ENCODE measurements at regions not wholly inside any gene's neighbourhood (a gene's known extent, or its start where the extent isn't known, plus 50 kb on each side); places are given as distances from the start of the nearest gene placed in this dataset.

- no peak for DNase-seq (ENCODE audit: low spot score)
These were observed 130.9 kb downstream of the PAX1 start for GRCh38 chr20:21836346-21836745.

DNA sequence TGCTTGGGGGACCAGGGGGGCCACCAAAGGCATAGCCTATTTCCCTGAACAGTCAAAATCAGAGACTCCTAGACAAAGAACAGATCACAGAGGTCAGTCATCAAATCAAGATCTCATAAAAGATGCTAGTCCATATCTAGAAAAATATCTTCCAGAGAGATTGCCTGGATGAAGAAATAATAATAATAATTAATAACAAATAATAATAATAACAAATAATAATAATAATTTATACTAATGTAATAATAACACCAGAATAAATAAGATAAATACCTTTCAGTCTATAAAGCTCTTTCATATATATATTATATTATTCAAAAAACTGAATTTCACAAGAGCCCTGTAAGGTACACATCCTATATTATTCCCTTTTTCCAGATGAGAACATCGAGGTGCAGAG lies 129.6 kb downstream of the PAX1 start:
- no peak for DNase-seq (ENCODE audit: low spot score)

DNA sequence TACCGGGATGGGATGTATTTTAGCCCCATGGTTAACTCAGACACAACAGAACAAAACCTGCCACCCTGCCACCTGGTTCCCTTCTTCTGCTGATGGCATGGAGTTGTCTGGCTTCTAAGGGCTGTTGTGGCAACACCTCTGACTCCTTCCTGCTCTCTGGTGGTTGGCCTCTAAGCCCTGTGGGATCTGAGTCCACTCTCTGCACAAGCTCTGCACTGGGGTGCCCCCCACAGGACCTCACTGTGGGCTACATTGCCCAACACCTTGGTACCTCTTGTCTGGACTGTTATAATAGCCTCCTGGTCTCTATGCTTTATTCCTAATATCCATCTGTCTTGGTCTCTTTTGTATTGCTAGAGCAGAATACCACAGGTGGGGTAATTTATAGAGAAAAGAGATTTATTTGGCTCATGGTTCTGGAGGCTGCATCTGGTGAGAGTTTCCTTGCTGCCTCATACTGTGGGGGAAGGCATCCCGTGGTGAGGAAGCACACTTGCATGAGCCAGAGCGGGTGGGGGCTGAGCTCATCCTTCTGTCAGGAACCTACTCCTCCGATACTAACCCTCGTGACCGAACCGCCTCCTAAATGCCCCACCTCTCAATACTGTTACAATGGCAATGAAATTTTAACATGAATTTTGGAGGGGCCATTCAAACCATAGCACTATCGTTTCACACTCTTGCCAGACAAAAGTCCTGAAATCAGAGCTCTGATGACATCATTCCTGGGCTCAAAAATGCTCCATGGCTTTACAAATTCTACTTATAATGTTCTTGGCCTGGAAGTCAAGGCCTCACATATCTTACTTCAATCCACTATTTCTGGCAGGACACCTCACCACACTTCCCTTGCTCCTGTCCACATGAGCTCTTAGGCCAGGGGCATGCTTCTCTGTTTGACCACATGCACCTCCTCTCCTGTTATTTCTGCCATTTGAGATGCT lies 127.2 kb downstream of the PAX1 start:
- DNase-seq (ENCODE audit: low spot score), result no peak

GRCh38 chr20:21826976-21827375 lies 121.5 kb downstream of the PAX1 start:
- DNase-seq (ENCODE audit: low spot score), result no peak

DNA sequence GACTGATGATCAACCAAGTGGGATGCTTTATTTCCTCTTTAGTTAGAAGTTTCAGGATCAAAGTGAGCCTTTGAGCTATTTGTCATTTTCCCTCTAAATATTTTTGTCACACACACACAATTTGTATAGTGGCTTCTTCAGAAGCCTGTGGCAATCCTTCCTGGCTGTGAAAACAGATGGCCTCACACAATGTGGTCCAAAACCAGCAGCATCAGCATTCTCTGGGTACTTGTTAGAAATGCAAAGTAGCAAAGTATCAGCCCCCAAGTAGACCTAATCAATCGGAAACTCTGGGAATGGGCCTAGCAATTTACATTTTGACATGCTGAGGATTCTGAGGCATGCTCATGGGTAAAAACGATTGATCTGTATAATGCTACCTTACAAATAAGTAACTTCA lies 115.9 kb downstream of the PAX1 start:
- no peak for DNase-seq (ENCODE audit: low spot score)

DNA sequence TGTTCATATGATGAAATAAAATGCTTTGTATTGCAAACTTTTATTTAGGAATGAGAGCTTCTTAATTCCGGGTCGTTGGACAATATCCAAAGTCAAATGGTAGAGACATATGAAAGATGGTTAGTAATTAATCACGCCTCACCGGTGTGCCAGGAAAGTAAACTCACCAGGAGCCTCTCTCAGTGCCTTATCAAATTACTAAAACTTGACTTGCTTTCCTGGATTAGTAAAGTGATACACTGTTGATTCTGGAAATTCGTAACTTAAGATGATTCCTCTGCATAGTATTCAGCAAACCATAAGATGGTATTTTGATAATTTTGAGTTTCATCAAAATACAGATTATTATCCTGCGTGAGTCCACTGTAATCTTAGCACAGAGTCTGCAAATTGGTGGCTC lies 115.2 kb downstream of the PAX1 start:
- no peak for DNase-seq (ENCODE audit: low spot score)

GRCh38 chr20:21820045-21820444 lies 114.6 kb downstream of the PAX1 start:
- no peak for DNase-seq (ENCODE audit: low spot score)

DNA sequence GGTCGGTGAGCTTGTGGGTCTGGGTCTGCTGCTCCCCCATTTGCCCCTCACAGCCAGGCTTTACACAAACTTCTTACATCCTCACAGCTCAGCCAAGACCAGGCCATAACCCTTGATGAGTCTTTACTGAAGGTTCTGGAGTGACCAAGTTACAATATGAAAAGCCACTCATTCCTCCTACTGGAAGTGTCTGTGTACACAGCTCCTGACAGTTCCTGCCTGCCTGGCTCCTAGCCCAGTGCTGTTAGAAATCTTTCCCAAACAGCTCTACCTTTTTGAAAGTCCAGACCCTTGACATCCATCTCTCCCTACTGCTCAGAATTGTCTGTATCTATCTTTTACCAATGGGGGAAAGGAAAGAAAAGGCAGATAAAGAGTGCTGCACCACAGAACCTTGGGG lies 106.9 kb downstream of the PAX1 start:
- no peak for DNase-seq (ENCODE audit: low spot score)

DNA sequence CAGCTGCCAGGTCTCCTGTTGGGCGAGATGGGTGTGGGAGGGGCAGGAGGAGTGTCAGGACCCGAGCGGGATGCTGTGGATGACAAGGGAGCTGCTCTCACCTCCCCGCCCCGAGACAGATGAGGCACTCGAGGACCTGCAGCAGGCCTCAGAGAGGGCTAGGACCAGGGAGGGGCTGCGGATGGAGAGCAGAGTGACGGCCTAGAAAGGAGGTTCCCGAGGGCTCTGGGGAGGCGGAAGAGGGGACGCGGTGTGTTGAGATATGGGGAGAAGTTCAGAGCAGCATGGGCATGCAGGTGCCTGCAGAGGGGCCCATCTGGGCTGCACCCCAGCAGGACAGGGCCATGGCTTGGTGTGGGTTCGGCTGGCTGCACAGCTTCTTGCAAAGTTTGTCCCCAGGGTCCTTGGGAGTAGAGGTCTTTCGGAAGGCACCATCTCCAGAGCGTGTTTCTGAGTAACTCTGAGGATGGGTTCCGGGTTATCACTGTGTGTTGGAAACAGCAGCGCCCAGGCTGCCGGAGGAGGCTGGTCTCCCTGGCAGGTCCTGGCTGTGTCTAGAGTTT lies 104.6 kb downstream of the PAX1 start:
- DNase-seq (ENCODE audit: low spot score), result no peak

DNA sequence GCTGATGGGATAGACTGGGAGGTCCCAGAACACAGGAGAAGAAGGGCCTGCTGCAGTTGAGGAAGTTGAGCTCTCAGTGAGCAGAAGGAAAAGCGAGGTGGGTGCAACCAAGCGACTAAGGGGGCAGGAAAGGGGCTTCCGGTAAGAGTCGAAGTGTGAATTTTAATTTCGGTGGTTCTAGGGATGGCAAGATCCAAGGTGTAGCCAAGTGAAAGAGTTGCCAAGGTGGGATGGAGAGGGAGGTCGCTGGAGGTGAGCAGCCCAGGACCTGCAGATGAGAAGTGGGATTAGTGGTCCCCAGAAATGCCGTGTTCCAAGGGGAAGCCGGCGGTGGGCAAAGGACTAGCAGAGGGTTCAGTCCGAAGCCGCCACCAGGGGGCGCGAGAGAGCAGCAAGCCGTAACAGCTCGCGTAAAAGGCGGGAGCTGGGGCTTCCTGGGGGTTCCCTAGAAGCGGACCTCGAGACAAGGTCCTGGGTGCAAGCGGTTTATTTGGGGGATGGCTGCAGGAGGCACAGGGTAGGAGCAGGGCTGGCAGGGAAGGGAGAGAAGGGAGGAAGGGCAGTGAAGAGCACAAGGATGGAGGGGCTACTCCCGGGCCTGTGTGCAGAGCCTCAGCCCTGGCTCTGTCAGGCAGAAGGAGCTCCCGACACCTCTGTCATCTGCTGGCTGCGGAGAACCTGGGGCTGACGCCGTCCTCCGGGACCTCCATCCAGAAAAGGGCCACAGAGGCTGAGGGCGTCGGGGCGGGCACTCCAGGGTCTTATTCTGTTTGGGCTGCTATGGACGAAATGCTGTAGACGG lies 103.6 kb downstream of the PAX1 start:
- DNase-seq (ENCODE audit: low spot score), result no peak

- no peak for DNase-seq (ENCODE audit: low spot score)
These were observed 102.7 kb downstream of the PAX1 start for GRCh38 chr20:21808139-21808538.

- no peak for DNase-seq (ENCODE audit: low spot score)
These were observed 99.3 kb downstream of the PAX1 start for GRCh38 chr20:21804802-21805201.

DNA sequence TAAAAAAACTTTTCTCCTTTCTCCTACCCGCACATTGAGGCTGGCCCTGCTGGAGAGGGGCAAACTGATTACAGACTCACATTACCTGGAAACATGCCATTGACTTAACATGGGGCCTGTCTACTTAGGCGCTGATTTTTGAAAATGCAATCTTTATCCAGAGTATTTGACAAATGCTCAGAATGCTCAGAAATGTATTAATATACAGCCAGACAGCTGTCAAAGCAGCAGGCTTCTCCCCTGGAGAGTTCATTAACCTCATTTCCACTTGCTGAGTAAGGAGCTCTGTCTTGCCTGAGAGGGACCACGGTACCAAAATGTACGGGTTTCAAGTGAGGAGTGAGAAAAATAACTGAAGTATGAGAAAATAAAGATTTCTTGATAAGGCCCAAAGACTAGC lies 95.7 kb downstream of the PAX1 start:
- DNase-seq (ENCODE audit: low spot score), result no peak

DNA sequence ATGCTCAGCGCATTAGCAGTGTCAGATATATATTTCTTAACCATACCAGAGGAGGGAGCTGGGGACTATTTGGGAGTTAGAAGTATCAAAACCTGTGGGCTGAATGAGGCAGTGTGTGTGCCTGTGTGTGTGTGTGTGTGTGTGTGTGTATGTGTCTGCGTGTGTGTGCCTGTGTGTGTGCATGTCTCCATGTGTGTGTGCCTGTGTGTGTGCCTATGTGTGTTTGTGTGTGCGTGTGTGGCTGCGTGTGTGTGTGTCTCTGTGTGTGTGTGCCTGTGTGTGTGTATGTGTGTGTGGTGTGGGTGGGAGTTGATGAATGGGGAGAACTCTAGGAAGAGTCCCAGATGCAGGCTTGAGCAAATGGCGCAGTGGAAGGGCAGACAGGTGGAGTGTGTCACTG lies 92.9 kb downstream of the PAX1 start:
- DNase-seq (ENCODE audit: low spot score), result no peak

DNA sequence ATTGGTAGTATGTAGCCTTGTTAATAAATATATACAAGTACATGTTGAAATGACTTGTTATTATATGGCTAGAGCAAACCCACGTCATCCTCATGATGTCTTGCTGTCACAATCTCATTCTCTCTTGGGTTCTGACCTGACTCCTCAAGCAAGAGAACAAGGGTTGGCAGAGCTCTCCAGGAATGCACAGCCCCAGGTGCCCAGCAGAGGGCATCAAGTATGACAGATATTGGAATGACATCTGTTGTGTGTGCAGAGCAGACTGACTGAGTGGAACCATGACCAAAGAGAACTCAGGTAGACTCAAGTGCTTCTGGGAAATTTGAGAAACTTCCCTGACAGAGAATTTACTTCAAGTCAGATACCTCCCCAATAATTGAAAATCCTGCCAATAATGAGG lies 90.6 kb downstream of the PAX1 start:
- no peak for DNase-seq (ENCODE audit: low spot score)

- no peak for DNase-seq (ENCODE audit: low spot score)
These were observed 82.6 kb downstream of the PAX1 start for GRCh38 chr20:21788082-21788481.

DNA sequence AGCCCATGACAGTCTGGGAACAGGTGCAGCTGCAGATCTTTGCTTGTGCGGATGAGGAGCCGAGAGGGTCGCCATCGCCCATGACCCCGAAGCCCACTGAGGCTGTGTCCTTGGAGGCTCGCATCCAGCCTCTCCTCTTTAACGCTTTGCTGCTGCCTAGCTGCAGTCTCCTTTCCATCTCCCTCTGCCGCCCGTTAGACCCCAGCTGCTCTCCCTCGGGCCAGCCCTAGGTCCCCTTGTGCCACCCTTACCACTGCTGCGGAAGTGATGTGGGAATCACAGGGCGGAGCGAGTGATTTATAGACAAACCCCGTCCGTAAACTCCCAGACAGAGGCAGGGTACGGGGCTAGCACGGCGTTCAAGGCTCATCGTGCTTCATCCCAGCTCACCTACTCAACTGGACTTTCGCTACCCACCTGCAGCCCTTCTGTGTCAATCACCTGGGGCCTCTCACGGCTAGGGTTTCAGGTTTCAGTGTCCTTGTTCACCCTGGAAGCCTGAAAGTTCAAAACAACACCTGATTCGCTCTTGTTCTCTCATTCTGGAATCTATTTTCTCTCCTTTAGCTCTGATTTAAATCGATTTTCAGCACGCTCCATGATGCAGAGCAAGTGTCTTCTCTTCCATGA lies 76.1 kb downstream of the PAX1 start:
- DNase-seq (ENCODE audit: low spot score), result no peak

DNA sequence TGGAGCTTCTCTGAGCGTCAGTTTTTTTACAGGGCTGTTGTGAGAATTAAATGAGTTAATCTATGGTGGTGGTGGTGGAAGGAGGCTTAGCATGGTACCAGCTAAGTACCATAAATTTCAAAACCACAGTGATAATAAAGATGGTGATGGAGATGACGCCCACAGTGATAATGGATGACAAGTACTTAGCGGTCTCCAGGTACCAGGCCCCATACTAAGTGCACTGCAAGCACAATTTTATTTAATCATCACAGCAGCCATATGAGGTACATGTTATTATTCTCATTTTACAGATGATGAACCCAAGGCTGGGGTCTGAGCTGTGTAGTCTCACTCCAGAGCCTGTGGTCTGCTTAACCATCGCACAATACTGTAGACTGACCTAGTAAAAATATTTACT lies 75.1 kb downstream of the PAX1 start:
- no peak for DNase-seq (ENCODE audit: low spot score)
